22Rv1 (cell line): ENCODE measurements at regions not wholly inside any gene's neighbourhood (a gene's known extent, or its start where the extent isn't known, plus 50 kb on each side); places are given as distances from the start of the nearest gene placed in this dataset.
"Not testable (repeated sequence)": the region's sequence is repeated elsewhere in the genome, so short reads cannot be mapped to it uniquely, and the experiment has no call there.

ENCODE experiments used
- CTCF ChIP-seq: fragments of 450-650 bp; IDR thresholded peaks from 2 replicates; pipeline ENCODE4 v1.5.1; 2017; ENCODE audit warnings: mild to moderate bottlenecking
- ZFX ChIP-seq: fragments of 450-650 bp; IDR thresholded peaks from 2 replicates; pipeline ENCODE4 v1.6.1; 2017; ENCODE audit warnings: antibody characterized with exemption, borderline replicate concordance

GRCh38 chr16:18135024-18135423 is 201.5 kb downstream of the NPIPA8 start:
- TF ChIP-seq CTCF, ZFX: not testable (repeated sequence)
